HG03196 (cell line): ENCODE measurements at regions not wholly inside any gene's neighbourhood (a gene's known extent, or its start where the extent isn't known, plus 50 kb on each side); places are given as distances from the start of the nearest gene placed in this dataset.
"Not testable (repeated sequence)": the region's sequence is repeated elsewhere in the genome, so short reads cannot be mapped to it uniquely, and the experiment has no call there.

ENCODE experiments used
- ATAC-seq: cut with Tn5 transposase; IDR thresholded peaks from one replicate; pipeline ENCODE4 v1.9.1; 2021; ENCODE audit not compliant: unreplicated experiment

DNA sequence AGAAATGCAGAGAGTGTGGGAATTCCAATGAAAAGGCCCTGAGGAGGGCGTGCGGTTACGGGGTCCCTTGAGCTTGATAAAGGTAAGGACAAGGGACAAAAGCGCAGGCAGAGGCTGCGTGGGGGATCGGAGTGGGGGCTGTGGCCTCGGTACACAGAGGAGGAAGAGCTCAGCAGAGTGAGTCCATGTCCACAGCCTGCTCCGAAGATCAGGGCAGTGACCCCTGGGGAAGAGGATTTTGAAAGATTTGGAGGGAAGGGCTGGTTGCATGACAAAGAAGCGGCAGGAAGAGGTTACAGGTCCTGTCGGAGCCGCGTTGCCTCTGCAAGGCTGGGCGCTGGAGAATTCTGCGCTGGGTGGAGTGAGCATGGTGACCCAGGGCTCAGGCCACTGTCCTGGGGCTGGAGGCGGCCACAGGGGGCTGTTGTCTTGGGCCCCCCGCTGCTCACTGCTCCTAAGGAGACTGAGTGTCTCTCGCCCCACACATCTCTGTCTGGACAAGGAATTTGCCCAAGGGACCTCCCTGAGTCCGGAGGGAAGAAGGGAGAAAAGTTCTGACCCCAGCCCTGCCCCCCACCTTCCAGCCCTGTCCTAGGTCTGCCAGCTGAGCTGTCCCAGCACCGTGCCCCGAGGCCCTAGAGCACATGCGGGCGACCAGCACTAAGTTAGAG is 69.8 kb upstream of the INSIG1 start:
- no peak for ATAC-seq

- no peak for ATAC-seq
These were observed 69.2 kb upstream of the INSIG1 start for GRCh38 chr7:155228459-155228845.

GRCh38 chr7:155228894-155229293 is 68.8 kb upstream of the INSIG1 start:
- no peak for ATAC-seq

DNA sequence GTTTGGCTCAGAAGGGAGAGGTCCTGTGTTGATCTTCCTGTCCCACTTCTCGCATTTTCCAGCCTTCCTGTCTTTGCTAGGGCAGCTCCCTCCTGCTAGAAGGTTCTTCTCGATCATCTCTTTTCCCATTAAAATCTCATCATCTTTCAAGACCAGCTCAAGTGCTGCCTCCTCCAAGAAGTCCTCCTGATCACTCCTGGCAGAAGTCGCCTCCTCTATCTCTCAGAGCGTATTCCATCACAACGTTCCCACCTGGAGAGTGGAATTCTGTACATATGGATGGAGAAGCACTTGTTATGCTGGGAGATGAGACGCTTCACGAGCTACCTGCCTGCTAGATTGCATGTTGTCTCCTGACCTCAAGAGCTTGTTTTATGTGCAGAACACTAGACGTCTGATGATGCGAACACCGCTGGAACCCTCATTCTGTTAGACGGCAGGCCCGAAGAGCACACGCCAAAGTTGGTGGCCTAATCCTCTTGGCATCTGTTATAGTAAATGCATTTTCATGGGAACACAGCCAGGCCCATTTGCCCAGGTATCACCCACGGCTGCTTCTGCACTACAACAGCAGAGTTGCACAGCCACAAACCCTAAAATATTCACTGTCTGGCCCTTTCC is 68.0 kb upstream of the INSIG1 start:
- no peak for ATAC-seq

GRCh38 chr7:155230169-155230593 is 67.5 kb upstream of the INSIG1 start:
- no peak for ATAC-seq

DNA sequence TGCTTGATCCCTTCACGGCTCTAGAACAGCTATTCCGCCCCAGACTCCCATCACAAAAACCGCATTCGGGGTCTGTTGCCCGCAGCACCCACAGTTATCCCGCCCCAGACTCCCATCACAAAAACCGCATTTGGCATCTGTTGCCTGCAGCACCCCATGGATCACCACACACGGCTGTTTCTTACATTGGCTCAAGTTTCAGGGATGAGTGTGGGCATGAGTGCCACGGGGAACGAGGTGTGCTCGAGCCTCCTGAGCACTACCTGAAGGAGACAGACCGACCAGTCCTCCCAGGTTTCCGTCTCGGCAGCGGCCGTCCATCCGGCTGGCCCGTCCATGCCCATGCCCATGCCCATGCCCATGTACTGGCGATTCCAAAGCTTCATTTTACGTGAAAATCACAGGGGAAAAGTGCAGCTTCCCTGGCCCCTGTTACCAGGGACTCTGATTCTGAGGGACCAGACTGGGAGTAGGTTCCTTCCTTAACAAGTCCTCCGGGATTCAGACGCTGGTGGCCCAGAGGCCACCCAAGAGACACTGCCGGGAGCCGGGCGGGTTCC is 66.4 kb upstream of the INSIG1 start:
- ATAC-seq, result no peak

DNA sequence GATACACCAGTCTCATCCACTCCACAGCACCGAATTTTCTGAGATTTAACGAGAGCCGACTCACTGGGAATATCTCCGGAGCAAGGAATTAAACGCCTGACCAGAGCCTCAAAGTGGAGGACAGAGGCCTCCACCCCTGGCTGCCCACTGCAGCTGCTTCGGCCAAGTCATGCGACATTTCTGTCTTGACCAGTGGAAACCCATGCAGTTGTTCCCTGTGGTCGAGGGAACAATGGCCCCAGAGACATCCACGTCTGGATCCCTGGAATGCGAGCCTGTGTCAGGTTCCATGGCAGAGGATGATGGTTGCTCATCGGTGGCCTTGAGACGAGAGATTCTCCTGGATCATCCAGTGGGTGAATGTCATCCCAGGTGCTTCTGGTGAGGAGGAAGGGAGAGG is 65.7 kb upstream of the INSIG1 start:
- ATAC-seq, result no peak

GRCh38 chr7:155232911-155233310 is 64.8 kb upstream of the INSIG1 start:
- no peak for ATAC-seq

DNA sequence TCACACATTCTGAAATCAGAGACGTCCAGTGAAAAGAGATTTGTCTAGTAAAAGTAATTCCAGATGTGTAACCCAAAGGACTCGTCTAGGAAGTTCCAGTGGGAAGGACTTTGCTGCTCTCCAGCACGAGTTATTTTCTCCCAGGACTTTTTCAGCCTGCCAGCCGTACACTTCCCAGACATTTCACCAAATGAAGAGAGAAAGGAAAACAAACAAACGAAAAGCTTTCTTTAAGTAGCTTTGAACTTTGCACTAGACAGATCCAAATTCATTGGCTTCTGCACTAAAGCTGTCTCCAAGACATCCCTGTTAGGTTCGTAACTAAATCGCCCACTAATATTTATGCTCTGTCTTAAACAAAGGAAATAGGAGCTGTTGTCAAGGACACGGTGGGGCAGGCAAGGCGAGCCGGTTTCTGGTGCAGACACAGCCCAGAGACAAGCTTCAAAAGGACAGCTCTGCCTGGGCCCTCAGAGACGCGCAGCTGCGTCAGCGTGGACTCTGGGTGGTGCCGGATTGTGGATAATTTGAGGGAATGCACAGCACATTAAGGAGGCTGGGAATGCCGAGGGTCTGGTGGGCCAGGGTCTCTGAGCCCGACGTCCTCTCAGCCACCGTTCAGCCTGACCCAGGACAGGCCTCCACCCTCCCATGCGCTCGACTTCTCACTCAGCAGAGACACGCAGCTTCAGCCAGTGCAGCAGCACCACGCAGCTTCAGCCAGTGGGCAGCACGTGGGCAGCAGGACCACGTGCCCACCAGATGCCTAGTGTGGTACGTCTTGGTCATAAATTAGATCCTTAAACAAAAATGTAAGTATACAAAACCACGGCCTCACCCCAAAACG is 64.1 kb upstream of the INSIG1 start:
- ATAC-seq, result no peak

DNA sequence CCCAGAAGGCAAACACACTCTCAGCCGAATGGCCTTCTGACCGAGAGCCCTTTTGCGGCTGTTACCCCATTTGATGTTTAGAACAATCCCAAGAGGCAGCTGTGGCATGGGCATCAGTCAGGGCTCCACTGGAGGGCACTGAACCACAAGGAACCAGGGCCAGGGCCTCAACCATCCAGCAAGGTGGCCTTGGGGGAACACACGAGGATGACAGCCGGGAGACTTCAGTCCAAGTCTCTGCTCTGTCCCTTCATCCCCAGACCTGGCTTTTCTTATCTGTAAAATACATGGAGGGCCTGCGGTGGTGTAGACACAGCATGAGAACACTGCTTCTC is 63.6 kb upstream of the INSIG1 start:
- ATAC-seq, result no peak

- ATAC-seq, result no peak
These were observed 62.5 kb upstream of the INSIG1 start for GRCh38 chr7:155234950-155235789.

DNA sequence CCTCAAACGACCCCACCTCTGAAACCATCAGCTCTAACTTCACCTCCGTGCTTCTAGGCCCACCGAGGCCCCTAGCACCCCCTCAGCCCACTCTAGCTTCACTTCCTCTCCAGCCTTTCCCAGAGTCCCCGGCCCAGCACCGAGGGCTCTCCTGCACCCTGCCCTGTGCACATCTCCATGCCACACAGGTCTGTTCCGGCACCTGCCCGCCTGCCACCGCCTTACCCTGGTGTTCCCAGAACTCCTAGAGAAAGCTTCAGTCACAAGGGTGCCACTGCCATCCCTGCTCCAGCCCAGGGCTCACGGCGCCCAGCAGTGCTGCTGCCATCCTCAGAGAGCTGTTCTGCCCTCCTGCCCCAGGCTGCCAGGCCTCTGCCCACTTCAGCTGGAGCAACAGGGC is 61.3 kb upstream of the INSIG1 start:
- no peak for ATAC-seq

GRCh38 chr7:155237297-155237696 is 60.4 kb upstream of the INSIG1 start:
- no peak for ATAC-seq

- ATAC-seq, result no peak
These were observed 59.9 kb upstream of the INSIG1 start for GRCh38 chr7:155237730-155238129.

DNA sequence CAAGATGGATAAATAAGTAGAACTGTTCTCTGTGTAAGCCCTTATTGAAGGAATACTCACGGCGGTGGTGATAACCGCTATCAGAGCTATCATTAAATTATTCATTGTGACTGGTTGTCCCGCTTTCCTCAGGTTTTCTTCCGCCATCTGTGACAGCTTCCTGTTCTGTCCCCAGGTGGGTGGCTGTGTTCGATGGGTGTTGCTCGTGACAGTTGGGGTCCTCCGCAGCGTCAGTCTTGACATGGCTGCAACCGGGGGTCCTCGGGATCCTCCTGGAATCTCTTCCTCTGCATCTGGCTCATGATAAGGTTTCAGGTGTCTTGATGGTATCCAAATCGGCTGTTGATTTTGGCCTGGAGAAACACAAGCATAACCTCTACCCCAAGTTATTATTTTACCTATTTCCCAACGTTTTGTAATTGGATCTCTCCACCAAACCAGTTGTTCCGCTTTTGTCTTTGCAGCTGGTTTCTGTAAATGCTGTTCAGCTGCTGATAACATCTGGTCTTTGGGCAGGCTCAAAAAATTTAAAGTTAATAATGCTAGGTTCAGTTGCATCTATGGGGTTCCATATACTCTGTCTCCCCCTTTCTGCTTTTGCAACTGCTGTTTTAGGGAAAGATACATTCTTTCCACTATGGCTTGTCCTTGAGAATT is 58.1 kb upstream of the INSIG1 start:
- not testable (repeated sequence) for ATAC-seq

DNA sequence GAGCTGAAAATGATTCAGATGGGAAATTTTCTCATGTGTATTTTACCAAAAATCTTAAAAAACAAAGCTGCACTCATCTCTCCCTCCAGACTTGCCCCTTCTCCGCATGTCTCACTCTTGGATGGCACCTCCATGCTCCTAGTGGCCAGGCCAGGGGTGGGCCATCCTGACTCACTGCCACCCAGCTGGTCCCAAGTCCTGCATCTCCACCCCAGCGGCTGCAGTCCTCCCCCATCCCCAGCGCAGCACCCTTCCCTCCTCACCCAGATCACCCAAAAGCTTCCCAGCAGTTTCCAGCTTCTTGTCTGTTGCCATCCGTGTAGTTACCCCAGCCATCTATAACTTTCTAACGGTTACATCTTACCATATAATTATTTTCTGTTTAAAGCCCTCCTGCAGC is 53.0 kb upstream of the INSIG1 start:
- ATAC-seq, result no peak

DNA sequence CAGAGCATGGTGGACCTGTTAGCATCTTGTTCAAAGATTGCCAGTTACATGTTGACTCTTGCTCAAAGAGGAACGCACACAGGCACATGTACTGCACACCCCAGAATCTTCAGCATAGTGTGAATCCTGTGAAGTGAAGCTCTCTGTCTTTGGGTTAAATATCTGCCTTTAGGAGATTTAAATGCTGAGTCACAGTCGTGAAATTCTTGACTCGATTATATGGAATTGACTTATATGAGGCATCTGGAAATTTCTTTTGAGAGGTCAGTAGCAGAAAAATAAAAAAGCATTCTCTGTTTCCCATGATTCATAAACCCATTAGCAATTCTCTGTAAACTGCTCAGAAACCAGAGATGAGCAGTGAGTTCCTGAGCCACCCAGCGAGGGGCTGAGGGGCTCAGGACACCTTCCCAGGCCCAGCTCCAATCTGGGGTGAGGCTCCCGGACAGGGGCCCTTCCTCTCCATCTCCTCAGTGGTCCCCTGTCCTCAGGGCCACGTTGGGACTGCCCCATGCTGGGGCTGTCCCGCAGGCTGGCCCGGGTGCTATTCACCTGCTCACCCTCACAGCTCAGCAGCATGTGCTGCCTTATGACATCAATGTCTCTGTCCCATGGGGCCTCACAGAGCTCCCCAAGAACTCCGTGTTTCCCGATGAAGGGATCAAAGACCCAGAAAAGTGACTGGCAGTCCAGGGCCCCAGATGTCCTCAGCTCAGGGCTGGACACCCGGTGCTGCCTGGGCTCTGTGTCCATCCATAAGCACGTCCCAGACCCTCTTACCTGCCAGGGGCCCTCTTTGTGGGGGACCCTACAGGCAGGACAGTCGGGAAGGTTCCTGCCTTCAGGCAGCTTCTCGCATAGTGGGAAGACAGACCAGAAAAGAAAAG is 50.0 kb upstream of the INSIG1 start:
- ATAC-seq, result no peak
